ENCODE measurements at regions not wholly inside any gene's neighbourhood (a gene's known extent, or its start where the extent isn't known, plus 50 kb on each side); places are given as distances from the start of the nearest gene placed in this dataset.

GRCh38 chr11:80328774-80329173, 887.9 kb upstream of the TENM4 start (continued):
- no peak for TF ChIP-seq GABPA (IDR thresholded peaks at IDR 0.05; ENCODE audit: low read depth, low read length)
- no peak for TF ChIP-seq GABPA (CRISPR knock-in tag; IDR thresholded peaks at IDR 0.05; ENCODE audit: low read depth)
- TF ChIP-seq AKNA (CRISPR knock-in tag; IDR thresholded peaks at IDR 0.05; ENCODE audit: borderline replicate concordance), result no peak
- TF ChIP-seq ZNF766 (CRISPR knock-in tag; IDR thresholded peaks at IDR 0.05; ENCODE audit: borderline replicate concordance), result no peak
- no peak for TF ChIP-seq ZBTB26 (CRISPR knock-in tag; IDR thresholded peaks at IDR 0.05; ENCODE audit: borderline replicate concordance)
- no peak for TF ChIP-seq CEBPZ (IDR thresholded peaks at IDR 0.05; ENCODE audit: low read length)
- no peak for TF ChIP-seq ELF4 (CRISPR knock-in tag; IDR thresholded peaks at IDR 0.05; ENCODE audit: borderline replicate concordance)
- TF ChIP-seq YY1 (IDR thresholded peaks at IDR 0.05; ENCODE audit: insufficient read depth, insufficient replicate concordance, low read depth, low read length), result no peak
- no peak for TF ChIP-seq ZNF691 (CRISPR knock-in tag; IDR thresholded peaks at IDR 0.05; ENCODE audit: borderline replicate concordance, low read depth)
- TF ChIP-seq TAF15 (IDR thresholded peaks at IDR 0.05; ENCODE audit: low read depth, low read length, poor library complexity, severe bottlenecking), result no peak
- no peak for TF ChIP-seq ZNF629 (CRISPR knock-in tag; conservative IDR thresholded peaks at IDR 0.05)
- TF ChIP-seq ATRX (CRISPR knock-in tag; IDR thresholded peaks at IDR 0.05; ENCODE audit: borderline replicate concordance), result no peak
- no peak for TF ChIP-seq CC2D1A (CRISPR knock-in tag; IDR thresholded peaks at IDR 0.05)
